ENCODE measurements at regions not wholly inside any gene's neighbourhood (a gene's known extent, or its start where the extent isn't known, plus 50 kb on each side); places are given as distances from the start of the nearest gene placed in this dataset.

DNA sequence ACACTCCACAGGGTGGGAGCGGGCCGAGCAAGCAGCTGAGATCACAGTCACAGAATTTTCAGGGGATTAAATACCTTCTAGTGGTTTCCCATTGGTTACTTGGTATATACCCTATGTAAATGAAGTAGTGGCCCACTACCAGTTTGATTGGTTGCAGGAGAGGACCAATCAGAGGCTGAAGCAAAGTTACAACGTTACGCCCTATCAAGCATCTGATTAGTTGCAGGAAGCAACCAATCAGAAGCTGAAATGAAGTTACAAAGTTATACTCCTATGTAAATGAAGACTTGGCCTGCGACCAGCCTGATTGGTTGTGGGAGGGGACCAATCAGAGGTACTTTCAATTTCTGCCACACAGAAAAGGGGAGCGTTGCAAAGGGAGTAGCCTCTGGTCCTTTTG is 474.0 kb downstream of the COG6 start:
- DNase-seq (ENCODE audit: low read depth in 4 of 4, low spot score in 3 of 4) = no peak

GRCh38 chr13:40130871-40131636 is 475.6 kb downstream of the COG6 start:
- no peak for DNase-seq (ENCODE audit: low read depth in 4 of 4, low spot score in 3 of 4)

DNA sequence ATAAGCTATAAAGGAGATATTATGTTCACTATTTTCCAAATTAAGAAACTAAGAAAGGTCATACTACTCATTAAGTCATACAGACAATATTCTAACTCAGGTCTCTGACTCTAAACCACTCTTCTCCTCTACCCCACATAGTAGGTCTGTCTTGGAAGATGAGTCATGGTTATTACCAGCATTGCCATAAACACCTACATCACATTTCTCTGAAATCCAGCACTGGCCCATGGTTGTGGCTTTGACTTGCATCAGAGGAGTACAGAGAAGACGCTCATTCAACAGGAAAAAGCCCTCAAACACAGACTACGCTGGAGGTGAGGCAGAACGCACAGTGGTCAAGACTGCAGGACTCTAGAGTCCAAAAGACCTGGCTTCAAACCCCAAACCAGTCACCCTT is 476.8 kb downstream of the COG6 start:
- DNase-seq (ENCODE audit: low read depth in 4 of 4, low spot score in 3 of 4) = no peak

DNA sequence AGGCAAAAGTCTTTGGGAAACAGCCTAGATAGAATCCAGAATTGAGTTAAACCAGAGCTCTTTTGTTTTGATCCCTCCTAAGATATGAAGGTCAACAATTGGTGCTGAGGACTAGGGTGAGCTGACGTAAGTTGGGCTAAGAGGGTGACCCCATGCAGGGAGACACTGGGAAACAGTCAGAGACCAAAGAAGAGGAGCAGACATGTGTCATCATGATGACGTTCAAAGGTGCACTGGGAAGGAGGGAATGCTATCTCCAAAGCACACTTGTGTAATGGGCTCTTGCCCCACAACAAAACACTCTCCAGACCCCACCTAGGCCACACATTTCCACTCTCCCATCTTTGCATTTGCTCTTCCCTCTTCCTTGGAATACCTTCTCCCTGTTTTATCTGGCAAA is 481.4 kb downstream of the COG6 start:
- no peak for DNase-seq (ENCODE audit: low read depth in 4 of 4, low spot score in 3 of 4)

GRCh38 chr13:40137400-40137799 is 481.9 kb downstream of the COG6 start:
- no peak for DNase-seq (ENCODE audit: low read depth in 4 of 4, low spot score in 3 of 4)

DNA sequence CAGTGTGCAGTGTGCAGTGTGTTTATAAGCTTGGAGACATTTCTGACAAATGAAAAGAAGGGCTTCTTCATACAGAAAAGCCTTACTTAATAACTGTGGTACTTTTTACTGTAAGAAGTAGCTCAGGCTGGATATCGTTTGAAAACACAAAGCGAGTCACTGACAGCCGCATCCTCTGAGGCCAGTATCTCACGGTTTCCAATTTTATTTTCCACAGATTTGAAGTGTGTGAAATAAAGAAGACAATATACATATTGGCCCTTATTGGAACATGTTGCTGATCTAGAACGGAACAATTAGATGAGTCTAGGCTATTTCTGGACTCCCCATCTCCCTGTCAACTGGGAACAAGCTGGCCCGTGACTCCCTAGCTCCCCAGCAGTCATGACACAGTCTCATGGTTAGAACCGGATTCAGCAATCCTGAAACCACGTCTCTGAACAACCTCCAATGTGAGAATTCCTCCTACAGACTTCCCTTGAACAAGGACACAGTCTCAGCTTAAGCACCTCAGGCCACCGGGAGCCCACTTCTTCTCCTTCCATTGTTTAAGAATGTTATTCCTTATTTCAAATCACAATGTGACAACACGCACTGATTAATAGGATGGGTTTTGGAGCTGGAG is 484.5 kb downstream of the COG6 start:
- no peak for DNase-seq (ENCODE audit: low read depth in 4 of 4, low spot score in 3 of 4)

GRCh38 chr13:40141859-40142555 is 486.5 kb downstream of the COG6 start:
- no peak for DNase-seq (ENCODE audit: low read depth in 4 of 4, low spot score in 3 of 4)

GRCh38 chr13:40143106-40143505 is 487.6 kb downstream of the COG6 start:
- no peak for DNase-seq (ENCODE audit: low read depth in 4 of 4, low spot score in 3 of 4)

GRCh38 chr13:40143559-40143958 is 488.1 kb downstream of the COG6 start:
- DNase-seq (ENCODE audit: low read depth in 4 of 4, low spot score in 3 of 4) = no peak

GRCh38 chr13:40145139-40145538 is 489.7 kb downstream of the COG6 start:
- no peak for DNase-seq (ENCODE audit: low read depth in 4 of 4, low spot score in 3 of 4)

DNA sequence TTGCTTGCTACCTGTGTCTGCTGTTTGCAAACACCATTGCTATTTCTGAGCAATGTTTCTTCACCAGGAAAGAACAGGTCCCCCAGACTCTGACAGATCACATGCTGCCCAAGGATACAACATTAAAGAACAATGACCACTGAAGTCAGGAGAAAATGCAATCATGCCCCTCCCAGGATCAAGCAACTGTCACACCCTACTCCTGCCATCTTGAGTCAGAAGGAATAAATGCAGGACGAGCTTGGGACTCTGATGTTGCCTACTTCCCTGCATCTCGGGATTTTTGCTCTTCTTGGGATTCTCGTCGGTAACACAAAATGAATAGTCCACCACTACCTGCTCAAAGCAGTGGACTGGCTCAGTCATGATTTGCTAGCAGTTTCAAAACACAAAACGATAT is 490.6 kb downstream of the COG6 start:
- no peak for DNase-seq (ENCODE audit: low read depth in 4 of 4, low spot score in 3 of 4)

- no peak for DNase-seq (ENCODE audit: low read depth in 4 of 4, low spot score in 3 of 4)
Measured at GRCh38 chr13:40146611-40147117, 491.2 kb downstream of the COG6 start.

DNA sequence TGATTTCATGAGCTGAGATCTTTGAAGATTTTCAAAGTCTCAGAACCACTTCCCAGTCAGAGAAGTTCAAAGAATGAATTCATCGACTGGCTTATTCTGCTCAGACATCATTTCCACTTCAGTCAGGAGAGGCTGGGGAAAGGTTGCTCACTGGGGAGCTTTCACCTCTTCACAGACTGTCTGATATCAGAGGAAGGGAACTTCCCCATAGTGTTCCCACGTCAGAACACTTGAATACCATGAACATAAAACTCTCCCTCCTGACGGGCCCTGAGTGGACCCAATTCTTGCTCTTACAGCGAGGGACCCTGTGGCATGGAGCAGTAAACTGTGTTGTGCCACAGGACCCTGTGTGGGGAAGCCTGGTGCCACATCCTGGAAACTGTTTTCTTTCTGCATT is 492.6 kb downstream of the COG6 start:
- no peak for DNase-seq (ENCODE audit: low read depth in 4 of 4, low spot score in 3 of 4)

DNA sequence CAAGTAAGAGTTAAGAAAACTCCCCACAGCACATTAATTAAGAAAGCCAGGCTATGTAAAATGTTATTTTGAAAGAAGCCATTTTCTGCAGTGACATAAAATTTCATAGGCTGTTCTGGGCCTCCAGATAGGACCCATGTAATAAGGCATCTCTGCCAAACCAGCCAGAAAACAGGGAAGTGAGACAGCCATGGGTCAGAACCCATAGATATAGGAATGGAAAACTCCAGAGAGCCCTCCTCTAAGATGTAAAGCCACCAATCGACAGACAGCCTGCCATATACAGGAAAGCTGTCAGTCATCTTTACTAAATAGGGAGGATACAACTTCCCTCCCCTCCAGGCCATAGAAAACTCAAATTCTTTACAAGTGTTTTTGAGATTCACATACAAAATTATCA is 493.3 kb downstream of the COG6 start:
- DNase-seq (ENCODE audit: low read depth in 4 of 4, low spot score in 3 of 4) = no peak

- DNase-seq (ENCODE audit: low read depth in 4 of 4, low spot score in 3 of 4) = peak in 1 of 4 donors; percentile 10
Measured at GRCh38 chr13:40149611-40150274, 494.3 kb downstream of the COG6 start.

DNA sequence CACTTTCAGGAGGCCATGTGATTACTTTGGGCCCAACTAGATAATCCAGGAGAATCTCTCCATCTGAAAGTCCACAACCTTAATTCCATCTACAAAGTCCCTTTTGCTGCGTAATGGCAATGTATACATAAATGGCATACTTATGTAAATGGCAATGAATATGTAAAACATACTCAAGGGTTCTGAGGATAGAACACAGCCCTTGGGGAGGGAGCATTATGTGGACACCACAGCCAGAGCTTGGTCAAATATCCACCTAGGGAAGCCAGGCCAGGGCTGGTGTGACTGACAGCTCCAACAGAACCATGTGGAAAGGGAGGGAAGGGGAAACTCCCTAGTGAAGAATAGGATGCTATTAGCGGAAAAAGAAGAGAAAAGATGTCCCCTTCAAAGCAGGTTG is 496.2 kb downstream of the COG6 start:
- no peak for DNase-seq (ENCODE audit: low read depth in 4 of 4, low spot score in 3 of 4)

DNA sequence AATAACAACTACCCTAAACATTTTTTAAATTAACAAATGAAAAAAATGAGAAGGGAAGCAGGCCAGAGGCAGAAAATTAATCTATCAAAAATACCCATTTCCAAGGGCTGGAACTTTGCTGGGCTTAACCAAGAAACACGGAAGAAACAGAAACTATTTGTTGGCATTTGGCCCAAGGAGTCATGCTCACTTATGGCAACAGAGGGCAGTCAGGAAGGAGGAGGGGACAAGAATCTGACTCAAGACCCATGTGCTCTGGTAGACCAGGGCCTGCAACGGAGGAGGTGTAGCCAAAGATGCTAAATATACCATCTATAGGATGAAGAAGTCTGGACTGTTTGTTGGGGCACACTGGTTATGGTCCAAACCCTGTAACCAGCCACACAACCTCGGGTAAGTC is 496.7 kb downstream of the COG6 start:
- no peak for DNase-seq (ENCODE audit: low read depth in 4 of 4, low spot score in 3 of 4)

DNA sequence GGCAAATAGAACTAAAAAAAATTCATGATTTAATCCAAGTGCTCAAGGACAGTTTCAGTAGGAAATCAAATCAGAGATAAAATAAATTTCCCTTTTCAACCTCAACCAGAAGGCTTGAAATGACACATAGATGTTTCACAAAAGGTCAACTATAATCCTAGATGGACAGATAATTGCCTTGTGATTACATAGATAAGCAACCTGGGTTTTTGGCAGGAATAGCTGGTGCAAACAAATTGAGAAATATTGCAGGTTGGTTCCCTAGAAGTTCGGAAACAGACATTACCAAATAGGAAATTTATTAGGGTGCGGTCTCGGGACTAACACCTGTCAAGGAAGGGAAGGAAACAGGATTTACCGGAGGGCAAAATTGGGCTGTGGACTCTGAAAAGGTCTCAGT is 497.5 kb downstream of the COG6 start:
- DNase-seq (ENCODE audit: low read depth in 4 of 4, low spot score in 3 of 4) = no peak

DNA sequence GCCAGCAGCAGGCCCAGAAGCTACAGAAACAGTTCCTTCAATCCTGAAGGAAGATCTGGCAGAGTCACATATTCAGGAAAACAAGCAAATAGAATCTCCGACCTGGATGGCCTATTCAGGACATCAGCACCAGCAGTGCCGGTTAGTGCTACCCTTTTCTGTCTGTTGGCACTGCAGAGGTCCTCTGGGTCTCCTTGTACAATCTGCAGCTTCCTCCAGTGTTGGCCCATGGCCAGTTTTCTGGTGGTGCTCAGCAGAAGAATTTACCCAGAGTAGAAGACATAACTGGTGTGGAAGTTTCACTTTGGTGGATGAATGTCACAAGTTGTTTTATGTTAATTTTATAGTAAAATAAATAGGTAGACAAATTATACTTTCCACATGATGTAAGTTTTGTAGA is 498.1 kb downstream of the COG6 start:
- DNase-seq (ENCODE audit: low read depth in 4 of 4, low spot score in 3 of 4) = no peak

GRCh38 chr13:40155201-40155600 is 499.7 kb downstream of the COG6 start:
- DNase-seq (ENCODE audit: low read depth in 4 of 4, low spot score in 3 of 4) = no peak

- no peak for DNase-seq (ENCODE audit: low read depth in 4 of 4, low spot score in 3 of 4)
Measured at GRCh38 chr13:40158218-40158617, 502.8 kb downstream of the COG6 start.

Measured in right renal pelvis (tissue), 4 donors.